ENCODE measurements at regions not wholly inside any gene's neighbourhood (a gene's known extent, or its start where the extent isn't known, plus 50 kb on each side); places are given as distances from the start of the nearest gene placed in this dataset.
A peak's percentile ranks its signal among the peaks of the same experiment; 100 is the strongest.

GRCh38 chr5:162209005-162209605, 141.5 kb downstream of the GABRG2 start:
- TF ChIP-seq SP1 (IDR thresholded peaks at IDR 0.05) (no peak), FOXK2 (IDR thresholded peaks at IDR 0.05) (no peak), SUZ12 (IDR thresholded peaks at IDR 0.05) (no peak), FOXA1 (IDR thresholded peaks at IDR 0.05) (no peak), CTBP1 (IDR thresholded peaks at IDR 0.05; ENCODE audit: borderline replicate concordance) (no peak), L3MBTL2 (conservative IDR thresholded peaks at IDR 0.05) (no peak), ELF4 (IDR thresholded peaks at IDR 0.05) (no peak), FOXM1 (IDR thresholded peaks at IDR 0.05; ENCODE audit: borderline replicate concordance) (no peak), ARNT (IDR thresholded peaks at IDR 0.05) (no peak), PKNOX1 (IDR thresholded peaks at IDR 0.05) (0 out of 2 replicates have a peak, but pooled peaks have one; percentile 4), ZNF384 (IDR thresholded peaks at IDR 0.05) (no peak), LEF1 (IDR thresholded peaks at IDR 0.05; ENCODE audit: borderline replicate concordance) (no peak), HDGF (IDR thresholded peaks at IDR 0.05; ENCODE audit: borderline replicate concordance) (no peak)

Data from HEK293T (cell line).